ENCODE measurements at regions not wholly inside any gene's neighbourhood (a gene's known extent, or its start where the extent isn't known, plus 50 kb on each side); places are given as distances from the start of the nearest gene placed in this dataset.

DNA sequence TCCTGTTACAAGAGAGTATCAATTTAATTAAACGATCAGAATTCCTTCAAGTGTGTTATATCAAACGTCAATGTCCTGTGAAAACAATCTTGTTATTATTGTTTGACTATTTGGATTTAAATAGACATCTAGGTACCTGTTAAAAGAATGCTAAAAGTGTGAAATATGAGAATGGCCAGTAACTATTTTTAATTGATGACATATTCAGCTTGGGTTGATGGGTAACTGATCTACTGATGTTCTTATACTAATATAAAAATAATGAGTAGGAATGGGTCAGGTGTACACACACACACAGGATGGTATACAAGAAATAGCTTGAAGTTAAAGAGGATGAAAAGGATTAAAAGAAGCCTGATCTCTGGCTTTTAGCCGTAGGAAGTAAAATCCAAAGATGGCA is 146.0 kb downstream of the SLC38A4 start:
- CTCF ChIA-PET: no interaction called here
- no peak for TF ChIP-seq EZH2 (IDR thresholded peaks at IDR 0.05)
- TF ChIP-seq, protein P1, sequence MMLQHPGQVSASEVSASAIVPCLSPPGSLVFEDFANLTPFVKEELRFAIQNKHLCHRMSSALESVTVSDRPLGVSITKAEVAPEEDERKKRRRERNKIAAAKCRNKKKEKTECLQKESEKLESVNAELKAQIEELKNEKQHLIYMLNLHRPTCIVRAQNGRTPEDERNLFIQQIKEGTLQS (IDR thresholded peaks at IDR 0.05): no peak
- no peak for TF ChIP-seq POLR2A (IDR thresholded peaks at IDR 0.05; ENCODE audit: borderline replicate concordance, extremely low read depth, insufficient read depth, insufficient read length)
- no peak for TF ChIP-seq JUND (IDR thresholded peaks at IDR 0.05)
- no peak for TF ChIP-seq POLR2AphosphoS5 (IDR thresholded peaks at IDR 0.05; ENCODE audit: low read depth, low read length)
- TF ChIP-seq, protein P2, sequence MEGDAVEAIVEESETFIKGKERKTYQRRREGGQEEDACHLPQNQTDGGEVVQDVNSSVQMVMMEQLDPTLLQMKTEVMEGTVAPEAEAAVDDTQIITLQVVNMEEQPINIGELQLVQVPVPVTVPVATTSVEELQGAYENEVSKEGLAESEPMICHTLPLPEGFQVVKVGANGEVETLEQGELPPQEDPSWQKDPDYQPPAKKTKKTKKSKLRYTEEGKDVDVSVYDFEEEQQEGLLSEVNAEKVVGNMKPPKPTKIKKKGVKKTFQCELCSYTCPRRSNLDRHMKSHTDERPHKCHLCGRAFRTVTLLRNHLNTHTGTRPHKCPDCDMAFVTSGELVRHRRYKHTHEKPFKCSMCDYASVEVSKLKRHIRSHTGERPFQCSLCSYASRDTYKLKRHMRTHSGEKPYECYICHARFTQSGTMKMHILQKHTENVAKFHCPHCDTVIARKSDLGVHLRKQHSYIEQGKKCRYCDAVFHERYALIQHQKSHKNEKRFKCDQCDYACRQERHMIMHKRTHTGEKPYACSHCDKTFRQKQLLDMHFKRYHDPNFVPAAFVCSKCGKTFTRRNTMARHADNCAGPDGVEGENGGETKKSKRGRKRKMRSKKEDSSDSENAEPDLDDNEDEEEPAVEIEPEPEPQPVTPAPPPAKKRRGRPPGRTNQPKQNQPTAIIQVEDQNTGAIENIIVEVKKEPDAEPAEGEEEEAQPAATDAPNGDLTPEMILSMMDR (IDR thresholded peaks at IDR 0.05 in 2 of 3, conservative IDR thresholded peaks at IDR 0.05 in 1 of 3; ENCODE audit: borderline replicate concordance in 1 of 3, insufficient read depth in 1 of 3, low read depth in 2 of 3, low read length in 2 of 3): no peak
- TF ChIP-seq ZNF274 (IDR thresholded peaks at IDR 0.05; ENCODE audit: low read depth, low read length): no peak
- no peak for TF ChIP-seq TCF7L2 (IDR thresholded peaks at IDR 0.05; ENCODE audit: borderline replicate concordance, extremely low read depth, insufficient read depth, insufficient read length)
- no peak for TF ChIP-seq SP1 (IDR thresholded peaks at IDR 0.05; ENCODE audit: low read depth)
- no peak for TF ChIP-seq SIN3A (IDR thresholded peaks at IDR 0.05; ENCODE audit: low read depth)
- TF ChIP-seq, protein P3, sequence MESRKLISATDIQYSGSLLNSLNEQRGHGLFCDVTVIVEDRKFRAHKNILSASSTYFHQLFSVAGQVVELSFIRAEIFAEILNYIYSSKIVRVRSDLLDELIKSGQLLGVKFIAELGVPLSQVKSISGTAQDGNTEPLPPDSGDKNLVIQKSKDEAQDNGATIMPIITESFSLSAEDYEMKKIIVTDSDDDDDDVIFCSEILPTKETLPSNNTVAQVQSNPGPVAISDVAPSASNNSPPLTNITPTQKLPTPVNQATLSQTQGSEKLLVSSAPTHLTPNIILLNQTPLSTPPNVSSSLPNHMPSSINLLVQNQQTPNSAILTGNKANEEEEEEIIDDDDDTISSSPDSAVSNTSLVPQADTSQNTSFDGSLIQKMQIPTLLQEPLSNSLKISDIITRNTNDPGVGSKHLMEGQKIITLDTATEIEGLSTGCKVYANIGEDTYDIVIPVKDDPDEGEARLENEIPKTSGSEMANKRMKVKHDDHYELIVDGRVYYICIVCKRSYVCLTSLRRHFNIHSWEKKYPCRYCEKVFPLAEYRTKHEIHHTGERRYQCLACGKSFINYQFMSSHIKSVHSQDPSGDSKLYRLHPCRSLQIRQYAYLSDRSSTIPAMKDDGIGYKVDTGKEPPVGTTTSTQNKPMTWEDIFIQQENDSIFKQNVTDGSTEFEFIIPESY (IDR thresholded peaks at IDR 0.05; ENCODE audit: extremely low read depth, insufficient replicate concordance, low read length): no peak
- TF ChIP-seq, protein P4, sequence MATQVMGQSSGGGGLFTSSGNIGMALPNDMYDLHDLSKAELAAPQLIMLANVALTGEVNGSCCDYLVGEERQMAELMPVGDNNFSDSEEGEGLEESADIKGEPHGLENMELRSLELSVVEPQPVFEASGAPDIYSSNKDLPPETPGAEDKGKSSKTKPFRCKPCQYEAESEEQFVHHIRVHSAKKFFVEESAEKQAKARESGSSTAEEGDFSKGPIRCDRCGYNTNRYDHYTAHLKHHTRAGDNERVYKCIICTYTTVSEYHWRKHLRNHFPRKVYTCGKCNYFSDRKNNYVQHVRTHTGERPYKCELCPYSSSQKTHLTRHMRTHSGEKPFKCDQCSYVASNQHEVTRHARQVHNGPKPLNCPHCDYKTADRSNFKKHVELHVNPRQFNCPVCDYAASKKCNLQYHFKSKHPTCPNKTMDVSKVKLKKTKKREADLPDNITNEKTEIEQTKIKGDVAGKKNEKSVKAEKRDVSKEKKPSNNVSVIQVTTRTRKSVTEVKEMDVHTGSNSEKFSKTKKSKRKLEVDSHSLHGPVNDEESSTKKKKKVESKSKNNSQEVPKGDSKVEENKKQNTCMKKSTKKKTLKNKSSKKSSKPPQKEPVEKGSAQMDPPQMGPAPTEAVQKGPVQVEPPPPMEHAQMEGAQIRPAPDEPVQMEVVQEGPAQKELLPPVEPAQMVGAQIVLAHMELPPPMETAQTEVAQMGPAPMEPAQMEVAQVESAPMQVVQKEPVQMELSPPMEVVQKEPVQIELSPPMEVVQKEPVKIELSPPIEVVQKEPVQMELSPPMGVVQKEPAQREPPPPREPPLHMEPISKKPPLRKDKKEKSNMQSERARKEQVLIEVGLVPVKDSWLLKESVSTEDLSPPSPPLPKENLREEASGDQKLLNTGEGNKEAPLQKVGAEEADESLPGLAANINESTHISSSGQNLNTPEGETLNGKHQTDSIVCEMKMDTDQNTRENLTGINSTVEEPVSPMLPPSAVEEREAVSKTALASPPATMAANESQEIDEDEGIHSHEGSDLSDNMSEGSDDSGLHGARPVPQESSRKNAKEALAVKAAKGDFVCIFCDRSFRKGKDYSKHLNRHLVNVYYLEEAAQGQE (IDR thresholded peaks at IDR 0.05; ENCODE audit: low read depth): no peak
- TF ChIP-seq CEBPB (IDR thresholded peaks at IDR 0.05; ENCODE audit: low read depth): no peak
- TF ChIP-seq EZH2phosphoT487 (IDR thresholded peaks at IDR 0.05; ENCODE audit: borderline replicate concordance): no peak
- no peak for TF ChIP-seq RAD21 (IDR thresholded peaks at IDR 0.05; ENCODE audit: low read depth)
- no peak for TF ChIP-seq ZFX (IDR thresholded peaks at IDR 0.05)
- TF ChIP-seq CBX3 (IDR thresholded peaks at IDR 0.05; ENCODE audit: low read depth): no peak
- no peak for TF ChIP-seq EGR1 (IDR thresholded peaks at IDR 0.05; ENCODE audit: low read depth)
- no peak for TF ChIP-seq SRF (IDR thresholded peaks at IDR 0.05; ENCODE audit: low read depth)
- TF ChIP-seq, protein P5, sequence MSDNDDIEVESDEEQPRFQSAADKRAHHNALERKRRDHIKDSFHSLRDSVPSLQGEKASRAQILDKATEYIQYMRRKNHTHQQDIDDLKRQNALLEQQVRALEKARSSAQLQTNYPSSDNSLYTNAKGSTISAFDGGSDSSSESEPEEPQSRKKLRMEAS (IDR thresholded peaks at IDR 0.05): no peak
- H3K4me2 ChIP-seq (ENCODE audit: low read length): no peak overlapping the region
- peaks cover 30 to 33% of the 10 kb centered on the region in 2 experiments for H3K4me1 ChIP-seq (ENCODE audit: control insufficient read depth in 1 of 2, insufficient read depth in 2 of 2, low read length in 2 of 2)
- H3K79me2 ChIP-seq (ENCODE audit: insufficient read depth, low read length): no peaks in the 10 kb centered on the region
- H3K9me2 ChIP-seq (ENCODE audit: insufficient read depth): no peaks in the 10 kb centered on the region
- no peak overlapping the region for H3K9ac ChIP-seq (ENCODE audit: low read length)
- no peak overlapping the region for H3K27ac ChIP-seq (ENCODE audit: low read depth, low read length)
- no TSS peak for BruUV-seq (replicated peaks)
- H4K20me1 ChIP-seq (ENCODE audit: insufficient read depth): no peaks in the 10 kb centered on the region
- H3K36me3 ChIP-seq (ENCODE audit: control insufficient read depth in 1 of 2, insufficient read depth in 2 of 2, low read length in 2 of 2): no peaks in the 10 kb centered on the region
- H3K9me3 ChIP-seq (ENCODE audit: control insufficient read depth in 1 of 2, insufficient read depth in 1 of 2, low read depth in 1 of 2, low read length in 2 of 2): peaks cover 3 to 6% of the 10 kb centered on the region in 2 experiments; a peak in 1 of 4 replicates
- intact Hi-C loops (cut with micrococcal nuclease): loop anchor here (5.0 to 10.0 kb wide), 8 partner anchors 253 to 685 kb away; partner anchors contain the start of genes SCAF11, SLC38A1 and SLC38A2
- H2AFZ ChIP-seq (ENCODE audit: low read depth, low read length, poor library complexity, severe bottlenecking): no peak overlapping the region
- no peaks in the 10 kb centered on the region for H3K27me3 ChIP-seq (ENCODE audit: insufficient read depth, low read length)
- H3K4me3 ChIP-seq (replicated peaks in 1 of 2; ENCODE audit: low read depth in 1 of 2, low read length in 2 of 2): no peak overlapping the region
- RAD21 ChIA-PET (ENCODE audit: low non-redundant PET in 1 of 2, low total read pairs in 2 of 2, uncharacterized antibody in 2 of 2, unreplicated experiment in 2 of 2): no interaction called here
- no peak for DNase-seq (ENCODE audit: low read depth, low spot score)
- no peak for ATAC-seq
- POLR2A ChIA-PET: no interaction called here

Data from HCT116 (cell line).